T-helper 9 cell (primary cell): ENCODE measurements at regions not wholly inside any gene's neighbourhood (a gene's known extent, or its start where the extent isn't known, plus 50 kb on each side); places are given as distances from the start of the nearest gene placed in this dataset.
"Not testable (repeated sequence)": the region's sequence is repeated elsewhere in the genome, so short reads cannot be mapped to it uniquely, and the experiment has no call there.

ENCODE experiments used
- DNase-seq: peaks from one replicate; pipeline ENCODE4 v3.0.0-alpha.2; 2020

DNA sequence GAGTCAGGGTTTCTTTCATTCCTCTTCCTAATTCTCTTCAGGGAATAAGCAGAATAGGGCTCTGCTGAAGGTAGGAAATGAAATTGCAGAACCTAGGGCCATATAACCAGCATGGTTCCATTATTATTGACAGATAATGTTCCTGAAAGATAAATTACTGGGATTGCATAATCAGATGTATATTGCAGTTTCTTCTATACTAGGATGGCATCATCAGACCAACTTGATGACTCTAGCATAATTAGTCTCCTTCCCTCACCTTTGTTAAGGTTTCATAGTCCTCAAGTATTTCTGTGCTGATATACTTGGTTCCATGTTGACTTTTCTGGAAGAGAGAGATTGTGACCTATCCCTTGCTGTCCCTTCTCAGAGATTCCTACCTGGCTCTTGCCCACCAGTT lies 492.3 kb upstream of the LCORL start:
- DNase-seq = no peak

DNA sequence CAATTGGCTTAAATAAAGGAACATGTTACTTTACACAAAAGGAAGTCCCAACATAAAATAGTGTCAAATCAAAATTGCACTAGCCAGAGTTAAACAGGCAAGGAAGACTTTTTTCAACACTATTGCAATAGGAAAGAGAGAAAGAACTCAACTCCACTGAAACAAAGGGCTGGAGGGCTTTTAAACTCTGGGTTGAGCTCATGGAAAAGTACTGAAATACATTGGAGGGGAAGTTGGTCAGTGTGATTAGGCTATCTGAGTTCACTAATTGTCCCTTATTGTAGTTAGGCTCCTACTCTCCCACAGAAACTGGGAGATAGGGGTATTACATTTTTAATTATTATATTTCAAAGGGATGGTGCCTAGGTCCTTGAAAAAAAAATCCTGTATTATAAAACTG lies 491.2 kb upstream of the LCORL start:
- DNase-seq = no peak

DNA sequence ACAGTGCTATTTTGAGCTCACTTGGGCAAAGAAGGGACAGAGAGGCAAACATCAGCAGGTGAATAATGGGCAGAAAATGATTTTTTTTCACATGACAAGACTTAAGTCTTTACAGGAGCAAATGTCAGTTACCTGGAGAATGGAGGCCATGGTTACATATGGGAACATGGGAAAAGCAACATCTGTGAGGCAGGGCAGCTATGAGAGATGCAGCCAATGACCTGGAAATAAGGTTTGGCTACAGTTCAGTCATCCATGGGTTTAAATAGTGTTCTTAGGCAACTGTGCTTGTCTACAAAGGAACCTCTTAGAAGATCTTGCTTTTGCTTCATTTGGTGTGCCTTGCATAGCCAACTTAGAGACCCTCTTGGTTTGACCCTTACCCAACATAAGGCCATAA lies 490.2 kb upstream of the LCORL start:
- no peak for DNase-seq

DNA sequence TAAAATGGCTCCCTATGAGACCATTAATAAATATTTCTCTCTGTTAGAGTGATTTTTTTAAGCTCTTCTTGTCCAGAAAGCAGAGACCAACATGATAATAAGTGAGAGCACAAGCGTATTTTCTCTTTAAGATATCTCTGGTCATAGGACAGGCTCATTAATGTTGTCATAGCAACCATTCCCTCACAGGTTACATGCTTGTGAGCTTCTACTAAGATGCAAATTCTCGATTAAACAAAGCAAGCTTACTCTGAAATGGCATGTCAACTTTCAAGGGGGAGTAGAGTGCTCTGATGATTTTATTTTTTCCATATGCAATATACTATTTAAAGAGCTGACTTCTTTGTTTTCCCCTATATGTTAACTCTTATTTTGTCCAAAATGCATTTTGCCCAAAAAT lies 487.2 kb upstream of the LCORL start:
- no peak for DNase-seq

DNA sequence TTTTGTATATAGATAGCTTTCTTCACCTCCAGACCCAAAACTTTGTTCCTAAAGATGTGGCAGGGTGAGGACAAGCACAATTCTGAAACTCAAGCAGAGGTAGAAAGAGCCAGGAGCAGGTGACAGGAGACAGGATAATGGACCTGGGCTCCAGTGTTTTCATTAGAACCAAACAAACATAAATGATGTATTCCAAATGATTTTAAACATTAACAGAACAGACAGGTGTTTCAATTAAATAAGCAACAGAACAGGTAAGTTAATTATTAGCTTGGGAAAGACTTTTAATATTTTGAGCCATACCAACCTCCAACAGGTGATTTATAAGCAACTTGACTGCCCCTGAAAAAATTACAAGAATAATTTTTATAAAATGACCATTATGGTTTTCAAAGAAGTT lies 459.4 kb upstream of the LCORL start:
- DNase-seq = no peak

DNA sequence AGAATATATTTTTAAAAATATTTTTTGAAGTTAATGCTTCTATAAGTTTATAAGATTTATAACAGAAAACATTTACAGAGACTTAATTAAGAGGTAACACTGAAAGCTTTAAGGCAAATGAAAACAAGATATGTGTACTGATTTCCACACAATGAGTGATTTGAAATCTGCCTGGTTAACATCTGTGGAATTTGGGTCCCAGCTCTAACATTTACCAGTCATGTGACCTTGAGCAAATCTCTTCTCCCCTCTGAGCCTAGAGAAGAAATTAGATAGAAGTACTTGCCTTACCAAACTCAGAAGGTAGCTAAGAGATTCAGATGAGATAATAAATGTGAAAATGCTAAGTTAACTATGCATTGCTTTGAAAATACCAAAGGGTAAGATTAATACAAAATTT lies 458.8 kb upstream of the LCORL start:
- no peak for DNase-seq

DNA sequence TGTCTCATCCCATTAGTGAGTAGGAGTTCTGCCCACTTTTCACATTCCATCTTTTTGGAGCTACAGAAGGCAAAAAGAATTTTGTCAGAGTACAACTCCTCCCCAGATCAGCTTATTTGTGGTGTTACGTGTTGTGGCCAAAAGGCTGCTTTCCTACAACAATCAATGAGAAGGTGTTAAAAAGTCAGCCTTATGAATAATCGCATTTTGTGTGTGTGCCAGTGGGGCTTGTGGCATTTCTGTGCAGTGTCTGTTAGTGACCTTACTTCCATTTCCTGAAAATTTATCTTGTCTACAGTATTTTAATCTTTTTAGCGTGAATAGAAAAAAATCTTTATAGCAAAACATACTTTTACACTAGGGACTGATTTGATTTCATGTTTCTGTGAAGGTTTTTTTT lies 458.3 kb upstream of the LCORL start:
- no peak for DNase-seq

DNA sequence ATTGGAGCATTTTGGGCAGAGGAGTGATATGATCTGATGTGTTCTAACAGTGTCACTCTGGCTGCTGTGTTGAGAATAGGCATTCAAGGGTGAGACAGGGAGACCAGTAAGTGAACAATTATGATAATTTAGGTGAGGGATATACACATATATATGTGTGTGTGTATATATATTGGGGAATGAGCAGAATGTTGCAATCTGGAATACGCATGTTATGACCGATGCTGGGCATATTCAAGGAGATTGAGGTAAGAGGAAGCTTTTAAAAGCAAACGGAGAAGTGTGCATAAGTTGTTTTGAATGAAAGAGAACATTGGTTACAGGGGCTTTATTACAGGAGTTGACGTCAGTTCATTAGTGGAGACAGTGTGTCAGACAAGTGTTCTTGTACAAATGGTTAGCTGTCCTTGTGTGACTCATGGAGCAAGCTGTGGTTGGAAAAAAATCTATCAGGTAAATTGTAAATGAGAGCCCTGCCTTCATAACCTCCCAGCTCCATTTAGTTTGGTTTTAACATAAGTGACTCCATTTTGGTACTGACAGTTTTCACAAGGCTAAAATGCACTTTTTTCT lies 442.5 kb upstream of the LCORL start:
- DNase-seq = no peak

DNA sequence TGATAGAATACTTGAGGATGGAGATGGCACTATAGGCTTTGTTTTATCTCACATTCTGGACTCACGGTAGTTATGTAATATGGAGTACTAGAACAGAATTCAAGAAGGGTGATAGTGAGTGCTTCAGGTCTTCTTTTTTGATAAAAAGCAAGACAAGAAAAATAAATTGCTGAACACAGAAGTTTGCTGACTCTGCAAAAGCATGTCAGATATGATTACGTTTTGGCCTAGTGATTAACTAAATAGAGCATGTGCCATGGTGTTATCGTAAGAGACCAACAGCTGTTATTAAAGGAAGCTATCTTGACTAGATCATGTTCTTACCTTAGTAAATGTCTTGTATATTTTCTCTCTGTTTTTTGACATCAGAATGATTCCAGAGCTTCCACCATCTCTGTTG lies 436.9 kb upstream of the LCORL start:
- DNase-seq = no peak

DNA sequence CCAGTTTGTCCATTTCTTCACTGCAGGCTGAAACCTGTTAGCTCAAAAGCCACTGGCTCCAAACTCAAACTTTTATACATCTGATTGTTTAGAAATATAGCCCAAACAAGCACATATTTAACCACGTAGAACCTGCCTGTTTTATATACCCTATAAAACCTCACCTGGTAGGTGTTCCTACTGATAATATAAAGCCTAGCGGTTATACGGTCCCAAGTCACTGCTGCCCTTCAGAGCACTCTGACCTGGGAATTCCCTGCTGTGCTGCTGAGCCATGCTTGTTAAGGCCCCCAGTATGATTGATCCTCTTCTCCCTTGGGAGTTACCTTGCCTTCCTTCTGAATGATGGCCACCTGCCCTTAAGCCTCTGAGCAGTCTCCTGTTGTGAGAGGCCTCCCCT lies 432.8 kb upstream of the LCORL start:
- DNase-seq = no peak

DNA sequence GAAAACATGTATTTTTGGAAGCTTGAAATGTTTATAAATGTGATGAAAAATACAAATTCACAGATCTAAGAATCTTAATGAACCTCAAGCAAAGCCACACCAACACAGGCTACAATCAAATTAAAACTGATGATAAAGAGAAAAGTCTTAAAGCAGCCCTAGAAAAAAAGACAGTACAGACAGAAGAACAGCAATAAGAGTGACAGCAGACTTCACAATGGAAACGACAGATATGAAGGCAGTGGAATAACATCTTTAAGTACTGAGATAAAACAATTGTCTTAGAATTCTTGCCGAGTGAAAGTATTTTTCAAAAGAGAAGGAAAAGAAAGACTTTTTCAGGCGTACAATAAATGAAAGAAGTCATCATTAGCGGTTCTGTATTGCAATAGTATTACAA lies 423.6 kb upstream of the LCORL start:
- DNase-seq = no peak

DNA sequence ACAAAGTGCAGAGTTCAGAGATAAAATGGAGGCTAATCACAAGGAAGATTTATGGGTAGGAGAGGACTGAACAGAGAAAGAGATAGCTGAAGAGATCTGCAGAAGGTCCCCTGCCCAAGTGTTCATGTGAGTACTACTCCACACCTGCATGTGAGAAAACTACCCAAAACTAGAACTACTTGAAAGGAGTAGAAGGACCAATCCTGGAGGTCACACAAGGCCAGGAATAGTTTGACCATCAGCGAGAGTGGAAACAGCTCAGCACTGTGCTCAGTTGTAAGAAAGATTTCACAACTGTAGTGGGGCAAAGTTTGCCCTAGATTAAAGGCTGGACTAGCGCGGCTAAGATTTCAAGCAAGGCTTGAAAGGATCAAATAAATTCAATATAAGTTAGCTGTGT lies 422.7 kb upstream of the LCORL start:
- no peak for DNase-seq

DNA sequence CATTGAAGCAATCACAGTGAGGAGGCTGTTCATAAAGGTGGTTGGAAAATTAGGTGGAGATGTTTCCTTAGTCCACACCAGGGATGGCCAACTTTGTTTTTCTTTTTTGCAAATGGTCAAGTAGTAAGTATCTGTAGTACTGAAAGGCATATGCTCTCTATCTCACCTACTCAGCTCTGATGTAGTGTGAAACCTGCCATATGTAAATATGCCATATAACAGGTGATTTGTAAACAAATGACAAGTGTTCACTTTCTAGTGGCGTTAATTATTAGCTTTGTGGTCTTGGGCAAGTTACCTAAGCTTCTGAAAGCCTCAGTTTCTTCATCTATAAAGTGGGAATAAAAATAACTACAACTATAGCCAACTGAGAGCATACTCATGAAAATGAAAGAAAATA lies 421.4 kb upstream of the LCORL start:
- DNase-seq = no peak

DNA sequence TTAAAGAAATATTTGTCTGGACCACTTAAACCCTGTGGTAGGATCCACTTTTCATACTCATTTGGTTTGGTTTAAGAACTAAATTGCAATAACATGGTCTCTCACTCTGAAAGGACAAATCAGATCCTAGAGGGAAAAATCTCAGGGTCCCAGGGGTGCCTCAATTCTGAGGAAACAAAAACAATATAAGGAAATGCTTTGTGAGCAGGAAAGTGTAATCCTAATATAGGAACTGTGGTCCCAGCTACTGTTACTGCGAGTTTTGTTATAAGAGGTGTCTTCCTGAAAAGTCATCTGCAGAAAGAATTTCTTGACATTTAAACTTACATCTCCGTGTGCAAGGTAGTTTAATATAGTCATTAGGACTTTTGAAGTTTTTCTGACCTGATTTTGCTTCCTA lies 420.1 kb upstream of the LCORL start:
- no peak for DNase-seq

DNA sequence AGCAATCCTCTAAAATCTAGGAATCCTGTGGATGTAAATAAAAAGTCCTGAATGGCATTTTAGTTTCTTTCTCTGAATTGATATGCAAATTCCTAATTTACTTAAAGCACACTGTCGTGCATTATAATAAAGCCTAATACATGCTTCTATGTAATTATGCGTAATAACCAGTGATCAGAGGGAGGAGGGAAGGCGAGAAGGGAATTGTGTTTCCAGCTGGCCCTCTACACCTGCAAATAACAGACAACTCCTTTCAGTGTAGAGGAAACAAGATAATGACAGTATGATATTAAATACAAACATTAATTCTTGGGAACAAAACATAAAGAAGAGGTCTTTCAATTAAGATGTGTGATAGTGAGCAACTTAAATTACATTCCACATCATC lies 419.6 kb upstream of the LCORL start:
- DNase-seq = no peak

DNA sequence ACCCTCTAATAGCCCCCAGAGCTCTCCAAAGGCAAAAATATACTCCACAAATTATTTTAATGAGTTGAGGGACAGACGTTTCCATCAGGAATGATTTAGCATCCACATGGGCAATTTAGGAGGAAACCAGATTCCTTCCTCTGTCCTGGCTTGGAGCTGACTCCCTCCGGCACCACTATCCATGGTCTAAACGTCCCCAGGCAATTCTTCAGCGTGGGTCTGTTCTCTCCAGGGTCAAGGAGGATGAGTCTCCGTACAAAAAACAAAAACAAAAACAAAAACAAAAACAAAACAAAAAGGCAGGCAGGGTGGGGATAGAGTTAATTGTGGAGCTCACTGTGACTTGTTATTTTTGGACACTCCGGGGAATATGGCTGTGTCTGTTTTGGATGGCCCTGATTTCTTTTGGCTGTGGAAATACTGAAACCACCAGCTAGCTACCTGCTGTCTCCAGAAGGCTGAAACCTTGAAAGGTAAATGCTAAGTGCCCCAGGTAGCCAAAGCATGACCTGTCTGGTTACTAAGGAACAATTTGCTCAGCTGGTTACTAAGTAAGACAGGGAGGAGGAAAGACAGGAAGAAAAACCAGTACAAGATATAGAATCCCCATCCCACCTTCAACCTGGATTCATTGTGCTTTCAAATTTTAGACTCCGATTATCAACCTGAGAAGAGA lies 419.1 kb upstream of the LCORL start:
- no peak for DNase-seq

DNA sequence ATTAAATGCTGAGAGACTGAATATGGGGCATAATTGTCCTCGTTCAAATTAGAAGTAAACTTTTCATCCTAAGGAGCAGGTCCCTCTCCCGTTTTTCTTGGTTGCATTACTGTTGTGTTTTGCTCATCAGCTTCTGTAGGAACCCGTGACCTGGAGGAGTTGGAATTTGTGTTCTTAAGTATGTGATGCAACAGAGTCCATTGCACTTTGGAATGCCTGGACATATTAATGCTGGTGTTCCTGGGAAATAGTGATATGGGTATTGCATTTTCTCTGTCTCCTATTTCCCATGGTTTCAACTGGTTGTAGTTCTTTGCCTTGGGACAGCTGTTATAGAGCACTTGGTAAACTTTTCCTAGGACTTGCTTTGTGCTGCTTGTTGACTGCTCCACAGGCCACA lies 417.8 kb upstream of the LCORL start:
- no peak for DNase-seq

DNA sequence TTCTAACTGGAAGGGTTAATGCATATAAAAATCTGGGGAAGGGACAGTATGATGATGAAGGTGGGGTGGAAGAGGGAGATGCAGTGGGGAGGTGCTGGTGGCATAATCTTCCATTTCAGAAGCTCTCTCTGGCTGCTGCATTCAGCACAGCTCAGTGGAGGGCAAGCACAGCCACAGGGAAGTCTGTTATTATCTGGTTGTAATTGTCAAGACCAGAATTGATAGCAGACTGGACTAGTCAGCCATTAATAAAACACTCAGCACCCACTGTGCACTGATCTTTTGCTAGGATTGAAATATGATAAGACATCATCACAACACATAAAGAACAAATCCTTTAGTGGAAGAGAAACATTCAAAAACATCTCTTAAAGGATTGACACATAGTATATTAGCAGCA lies 414.2 kb upstream of the LCORL start:
- no peak for DNase-seq

DNA sequence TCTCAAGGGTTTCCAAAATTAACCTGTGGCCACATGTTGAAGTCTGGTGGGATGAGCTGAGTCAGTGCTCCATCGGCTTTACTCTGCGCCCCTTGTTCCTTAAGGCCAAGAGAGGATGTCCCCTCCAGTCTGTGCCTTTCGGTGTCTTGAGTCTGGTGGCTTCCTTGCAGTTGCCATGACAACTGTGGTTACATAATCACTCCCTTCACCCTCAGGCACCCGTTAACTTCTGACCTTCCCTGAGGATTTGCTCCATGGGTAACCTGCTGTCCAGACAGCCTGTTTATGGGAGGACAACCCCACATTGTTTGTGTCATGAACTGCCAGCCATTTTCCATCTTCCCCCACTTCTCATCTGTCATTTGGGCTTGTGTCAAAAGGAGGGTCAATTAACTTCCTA lies 401.1 kb upstream of the LCORL start:
- no peak for DNase-seq

DNA sequence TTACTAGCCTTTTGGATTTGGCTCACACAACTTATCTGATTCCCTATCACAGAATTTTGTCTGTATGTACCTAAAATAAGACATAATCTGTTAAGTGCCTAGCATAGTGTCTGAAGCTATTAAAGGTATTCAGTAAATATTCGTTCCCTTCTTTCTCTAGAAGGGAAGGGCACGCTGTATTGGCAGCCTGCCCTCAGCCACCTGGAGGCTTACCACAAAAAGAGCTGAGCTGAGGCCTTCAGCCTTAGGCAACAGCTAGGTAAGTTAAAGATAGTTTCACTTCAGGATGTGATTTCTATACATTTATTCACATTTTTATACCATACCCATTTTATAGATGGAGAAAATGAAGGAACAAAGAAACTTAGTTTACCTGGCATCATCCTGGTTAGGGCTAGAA lies 400.0 kb upstream of the LCORL start:
- DNase-seq = no peak

DNA sequence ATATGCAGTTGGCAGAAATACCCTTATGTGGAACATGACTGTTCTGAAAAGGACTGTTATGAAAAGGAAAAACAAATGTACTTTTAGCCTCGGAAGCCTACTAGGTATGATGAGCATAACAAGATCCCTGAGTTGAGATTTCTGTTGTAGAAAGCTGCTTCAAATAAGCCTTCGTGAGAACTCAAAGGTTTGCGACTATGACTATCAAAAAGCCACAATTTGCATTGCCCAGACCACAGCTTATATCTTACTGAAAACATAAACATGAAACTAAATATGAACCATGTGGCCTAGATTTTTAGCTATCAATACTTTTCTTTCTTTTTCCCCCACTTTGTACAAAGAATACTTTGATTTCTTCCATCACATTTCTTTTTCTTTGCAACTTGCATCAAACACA lies 398.2 kb upstream of the LCORL start:
- no peak for DNase-seq

DNA sequence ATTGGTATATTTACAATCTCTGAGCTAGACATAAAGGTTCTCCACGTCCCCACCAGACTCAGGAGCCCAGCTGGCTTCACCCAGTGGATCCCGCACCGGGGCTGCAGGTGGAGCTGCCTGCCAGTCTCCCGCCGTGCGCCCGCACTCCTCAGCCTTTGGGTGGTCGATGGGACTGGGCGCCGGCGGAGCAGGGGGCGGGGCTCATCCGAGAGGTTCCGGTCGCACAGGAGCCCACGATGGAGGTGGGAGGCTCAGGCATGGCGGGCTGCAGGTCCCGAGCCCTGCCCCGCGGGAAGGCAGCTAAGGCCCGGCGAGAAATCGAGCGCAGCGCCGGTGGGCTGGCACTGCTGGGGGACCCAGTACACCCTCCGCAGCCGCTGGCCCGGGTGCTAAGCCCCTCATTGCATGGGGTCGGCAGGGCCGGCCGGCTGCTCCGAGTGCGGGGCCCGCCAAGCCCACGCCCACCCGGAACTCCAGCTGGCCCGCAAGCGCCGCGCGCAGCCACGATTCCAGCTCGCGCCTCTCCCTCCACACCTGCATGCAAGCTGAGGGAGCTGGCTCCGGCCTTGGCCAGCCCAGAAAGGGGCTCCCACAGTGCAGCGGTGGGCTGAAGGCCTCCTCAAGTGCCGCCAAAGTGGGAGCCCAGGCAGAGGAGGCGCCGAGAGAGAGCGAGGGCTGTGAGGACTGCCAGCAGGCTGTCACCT lies 396.8 kb upstream of the LCORL start:
- DNase-seq = not testable (repeated sequence)

DNA sequence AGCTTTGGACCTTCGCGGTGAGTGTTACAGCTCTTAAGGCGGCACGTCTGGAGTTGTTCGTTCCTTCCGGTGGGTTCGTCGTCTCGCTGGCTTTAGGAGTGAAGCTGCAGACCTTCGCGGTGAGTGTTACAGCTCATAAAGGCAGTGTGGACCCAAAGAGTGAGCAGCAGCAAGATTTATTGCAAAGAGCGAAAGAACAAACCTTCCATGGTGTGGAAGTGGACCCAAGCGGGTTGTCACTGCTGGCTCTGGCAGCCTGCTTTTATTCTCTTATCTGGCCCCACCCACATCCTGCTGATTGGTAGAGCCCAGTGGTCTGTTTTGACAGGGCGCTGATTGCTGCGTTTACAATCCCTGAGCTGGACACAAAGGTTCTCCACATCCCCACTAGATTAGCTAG lies 396.1 kb upstream of the LCORL start:
- DNase-seq = not testable (repeated sequence)

DNA sequence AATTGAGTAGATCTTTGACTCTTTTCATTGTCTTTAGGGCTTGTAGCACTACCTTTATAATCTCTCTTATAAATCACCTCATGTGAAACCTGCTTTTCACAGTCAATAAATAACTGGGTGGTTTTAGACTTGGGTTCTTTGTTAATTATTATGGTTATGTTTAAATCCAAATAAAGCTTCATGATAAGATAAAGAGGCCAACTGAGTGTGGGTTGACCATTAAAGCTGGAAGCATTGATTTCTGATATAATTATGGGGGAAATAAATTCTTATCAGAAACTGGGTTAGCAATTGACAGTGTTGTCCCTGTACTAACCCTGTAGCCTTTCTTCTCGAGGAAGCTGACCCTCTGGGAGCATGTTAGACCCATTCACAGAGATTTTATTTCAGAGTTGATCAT lies 384.7 kb upstream of the LCORL start:
- no peak for DNase-seq

DNA sequence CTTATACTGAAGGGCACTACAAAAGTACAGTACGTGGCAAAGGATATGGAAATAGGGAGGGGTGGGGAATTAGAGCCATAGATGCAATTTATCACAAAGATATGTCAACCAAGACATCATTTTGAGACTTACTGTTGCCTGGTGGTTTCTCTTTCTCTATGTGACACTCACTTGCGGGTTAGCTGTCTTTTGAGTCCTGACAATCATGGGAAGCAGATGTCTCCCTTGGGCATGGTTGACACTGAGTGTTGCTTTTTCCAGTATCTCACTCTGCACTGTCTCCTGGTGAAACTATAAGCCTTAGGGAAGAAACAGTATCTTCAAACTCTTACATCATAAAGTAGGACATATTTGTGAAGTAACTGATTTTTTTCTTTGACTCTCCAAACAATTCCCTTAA lies 383.5 kb upstream of the LCORL start:
- no peak for DNase-seq
